HepG2 (cell line): ENCODE measurements at regions not wholly inside any gene's neighbourhood (a gene's known extent, or its start where the extent isn't known, plus 50 kb on each side); places are given as distances from the start of the nearest gene placed in this dataset.
A peak's percentile ranks its signal among the peaks of the same experiment; 100 is the strongest.

ENCODE experiments used
- ATAC-seq: fragments of 200-7000 bp; cut with Tn5 transposase; 3 replicates; pipeline ENCODE4 v1.9.1; 2020; ENCODE audit warnings: mild to moderate bottlenecking, moderate library complexity
- BruUV-seq: library from RNA; stranded (reverse); fragments of 400-500 nt; replicated peaks from 2 replicates; lab custom pipeline; 2021; lab: Mats Ljungman, UMichigan
- CTCF ChIA-PET: fragments of 300-600 bp; formaldehyde crosslinking; extraction: SDS; loops from one replicate; lab custom pipeline; 2021; ENCODE audit warnings: low total read pairs, inconsistent platforms, low intra/inter-chr PET ratio; lab: Yijun Ruan, JAX
- POLR2A ChIA-PET: fragments of 350-600 bp; sonication (Branson Sonifier 250); formaldehyde crosslinking; loops from one replicate; lab custom pipeline; 2020; ENCODE audit warnings: antibody characterized with exemption, inconsistent platforms; lab: Yijun Ruan, JAX
- DNase-seq: peaks from one replicate; pipeline ENCODE4 v3.0.0-alpha.2; 2015; ENCODE audit warnings: low spot score
- FAIRE-seq: peaks from 3 replicates; lab custom pipeline; 2011; peaks lifted over from hg19 to GRCh38; lab: Jason Lieb, UNC
- H2AFZ ChIP-seq: one replicate; pipeline ENCODE4 v1.6.1; 2011; ENCODE audit warnings: low read length, inconsistent platforms
- H3K27ac ChIP-seq: fragments of 300-600 bp; 3 replicates; pipeline ENCODE4 v1.8.0; 2011; ENCODE audit warnings: mixed run types, mild to moderate bottlenecking, mixed read lengths, low read length, inconsistent platforms; ENCODE audit not compliant: insufficient read depth; ENCODE audit errors: extremely low read length
- H3K27me3 ChIP-seq, 2 experiments: fragments of 200-600 bp in 1 of 2; 2 replicates in 1 of 2; 3 replicates in 1 of 2; pipeline versions ENCODE4 v1.6.0 to v1.8.0; 2011; ENCODE audit warnings: low read length in 2 of 2, mild to moderate bottlenecking in 2 of 2, moderate library complexity in 2 of 2, inconsistent platforms in 1 of 2; ENCODE audit not compliant: insufficient read depth in 2 of 2, control insufficient read depth in 1 of 2
- H3K36me3 ChIP-seq, 2 experiments: fragments of 200-600 bp in 1 of 2; replicated peaks in 1 of 2; 2 replicates in 1 of 2; 3 replicates in 1 of 2; pipeline versions ENCODE4 v1.5.1 to v1.8.0; 2011; ENCODE audit warnings: low read length in 2 of 2, inconsistent platforms in 1 of 2; ENCODE audit not compliant: insufficient read depth in 2 of 2, control insufficient read depth in 1 of 2
- H3K4me1 ChIP-seq: 2 replicates; pipeline ENCODE4 v1.5.1; 2012; ENCODE audit warnings: low read length, inconsistent platforms; ENCODE audit not compliant: insufficient read depth
- H3K4me2 ChIP-seq: 2 replicates; pipeline ENCODE4 v1.6.0; 2011; ENCODE audit warnings: low read depth, low read length, inconsistent platforms
- H3K4me3 ChIP-seq, 3 experiments: fragments of 200-600 bp in 1 of 3; sonication (generic), shearing (Covaris generic) in 1 of 3; replicated peaks in 1 of 3; 2 replicates each; pipeline ENCODE4 v1.5.1; 2011 to 2016; ENCODE audit warnings: low read length in 3 of 3, inconsistent platforms in 2 of 3, low read depth in 2 of 3, mild to moderate bottlenecking in 2 of 3, control low read depth in 1 of 3, mixed read lengths in 1 of 3; ENCODE audit not compliant: insufficient read depth in 1 of 3
- H3K79me2 ChIP-seq: one replicate; pipeline ENCODE4 v1.6.1; 2011; ENCODE audit warnings: low read length, inconsistent platforms; ENCODE audit not compliant: insufficient read depth
- H3K9ac ChIP-seq: 2 replicates; pipeline ENCODE4 v1.6.0; 2011; ENCODE audit warnings: mild to moderate bottlenecking, low read depth, low read length, inconsistent platforms; ENCODE audit not compliant: insufficient read depth
- H3K9me3 ChIP-seq: 2 replicates; pipeline ENCODE4 v1.5.1; 2012; ENCODE audit warnings: mild to moderate bottlenecking, low read length
- H4K20me1 ChIP-seq: 2 replicates; pipeline ENCODE4 v1.6.0; 2011; ENCODE audit warnings: inconsistent platforms, mild to moderate bottlenecking, low read length, moderate library complexity; ENCODE audit not compliant: insufficient read depth
- CTCF ChIP-seq: sonication (generic); formaldehyde crosslinking; IDR thresholded peaks from 2 replicates; pipeline ENCODE4 v1.5.0; 2020; ENCODE audit warnings: mild to moderate bottlenecking, missing genetic modification reagents, moderate library complexity
- IKZF5 ChIP-seq: IDR thresholded peaks from 2 replicates; pipeline ENCODE4 v1.6.1; 2018; ENCODE audit warnings: missing genetic modification reagents, mild to moderate bottlenecking, missing compliant biosample characterization
- RAD21 ChIP-seq: fragments of 450-650 bp; formaldehyde crosslinking; IDR thresholded peaks from 2 replicates; pipeline ENCODE4 v1.5.0; 2020; ENCODE audit warnings: mild to moderate bottlenecking
- SMC3 ChIP-seq: IDR thresholded peaks from 2 replicates; pipeline ENCODE4 v1.6.1; 2011; ENCODE audit warnings: low read length, improper control_type of control experiment
- STAG1 ChIP-seq: sonication (generic); formaldehyde crosslinking; IDR thresholded peaks from 2 replicates; pipeline ENCODE4 v1.4.0; 2020; ENCODE audit warnings: missing genetic modification reagents
- ZNF263 ChIP-seq: sonication (generic); formaldehyde crosslinking; IDR thresholded peaks from 2 replicates; pipeline ENCODE4 v1.4.0; 2020; ENCODE audit warnings: missing genetic modification reagents
- WGBS: methylation state at CpG from one replicate; pipeline ENCODE4 v1.1.6; 2017; ENCODE audit warnings: low lambda C conversion rate; 5-methylcytosine and 5-hydroxymethylcytosine counted together
- in situ Hi-C: cut with HindIII; loops from 2 replicates; pipeline ENCODE4 v1.10.0; 2017; ENCODE audit warnings: low pct_unique_long_range_greater_than_20kb; ENCODE audit not compliant: extremely low pct_ligation_motif_present
- intact Hi-C: fragments of 100-400 bp; cut with micrococcal nuclease; formaldehyde crosslinking; loops from one replicate; pipeline ENCODE4 v1.10.0; 2022; ENCODE audit not compliant: unreplicated experiment
- TF ChIP-seq, protein P1 (sequence below): sonication (generic); formaldehyde crosslinking; IDR thresholded peaks from 2 replicates; pipeline ENCODE4 v1.4.0; 2020; ENCODE audit warnings: missing genetic modification reagents

GRCh38 chr5:2207416-2208238, 324.9 kb upstream of the IRX4 start:
- 23% methylated on average over 18 of the region's 25 CpGs for WGBS
- H3K27ac ChIP-seq: no peak overlapping the region
- BruUV-seq: no TSS peak
- no peaks in the 10 kb centered on the region for H3K36me3 ChIP-seq
- ATAC-seq (peak; percentile 98), FAIRE-seq (no peak), DNase-seq (peak; percentile 18)
- H3K4me1 ChIP-seq: no peaks in the 10 kb centered on the region
- no peak overlapping the region for H3K9ac ChIP-seq
- H4K20me1 ChIP-seq: no peaks in the 10 kb centered on the region; the same call in 1 of the 2 replicates
- peaks cover 2 to 11% of the 10 kb centered on the region in 2 experiments; a peak in 3 of 5 replicates for H3K27me3 ChIP-seq
- ChIA-PET CTCF (no interaction called here), POLR2A (no interaction called here)
- no peak overlapping the region for H2AFZ ChIP-seq
- in situ Hi-C loops: loop anchor here (10.0 to 25.0 kb wide), 2 partner anchors 530 to 1397 kb away; no protein-coding TSS in a partner anchor
- intact Hi-C loops: loop anchor here (2.0 to 5.0 kb wide), 3 partner anchors 39 to 1395 kb away; no protein-coding TSS in a partner anchor
- H3K4me2 ChIP-seq: no peak overlapping the region
- H3K4me3 ChIP-seq: no peak overlapping the region
- H3K79me2 ChIP-seq: no peaks in the 10 kb centered on the region
- no peaks in the 10 kb centered on the region for H3K9me3 ChIP-seq
- TF ChIP-seq, protein P1, sequence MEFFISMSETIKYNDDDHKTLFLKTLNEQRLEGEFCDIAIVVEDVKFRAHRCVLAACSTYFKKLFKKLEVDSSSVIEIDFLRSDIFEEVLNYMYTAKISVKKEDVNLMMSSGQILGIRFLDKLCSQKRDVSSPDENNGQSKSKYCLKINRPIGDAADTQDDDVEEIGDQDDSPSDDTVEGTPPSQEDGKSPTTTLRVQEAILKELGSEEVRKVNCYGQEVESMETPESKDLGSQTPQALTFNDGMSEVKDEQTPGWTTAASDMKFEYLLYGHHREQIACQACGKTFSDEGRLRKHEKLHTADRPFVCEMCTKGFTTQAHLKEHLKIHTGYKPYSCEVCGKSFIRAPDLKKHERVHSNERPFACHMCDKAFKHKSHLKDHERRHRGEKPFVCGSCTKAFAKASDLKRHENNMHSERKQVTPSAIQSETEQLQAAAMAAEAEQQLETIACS (CRISPR knock-in tag): no peak
- peak; percentile 79 for TF ChIP-seq STAG1 (CRISPR knock-in tag)
- TF ChIP-seq CTCF (CRISPR knock-in tag): peak; percentile 71
- peak; percentile 34; the same call in 1 of the 2 replicates for TF ChIP-seq SMC3
- peak; percentile 85 for TF ChIP-seq ZNF263
- TF ChIP-seq RAD21: peak; percentile 64
- TF ChIP-seq IKZF5: no peak
